ENCODE measurements at regions not wholly inside any gene's neighbourhood (a gene's known extent, or its start where the extent isn't known, plus 50 kb on each side); places are given as distances from the start of the nearest gene placed in this dataset.
"Not testable (repeated sequence)": the region's sequence is repeated elsewhere in the genome, so short reads cannot be mapped to it uniquely, and the experiment has no call there.

- not testable (repeated sequence) for TF ChIP-seq EZH2phosphoT487 (IDR thresholded peaks at IDR 0.05; ENCODE audit: borderline replicate concordance, low read length); CTCF (IDR thresholded peaks at IDR 0.05; ENCODE audit: low read depth, low read length, poor library complexity, severe bottlenecking)
These were observed 433.7 kb upstream of the FAM174A start for GRCh38 chr5:100101466-100101865.
